NAMALWA (cell line): ENCODE measurements at regions not wholly inside any gene's neighbourhood (a gene's known extent, or its start where the extent isn't known, plus 50 kb on each side); places are given as distances from the start of the nearest gene placed in this dataset.

Source experiments
- DNase-seq: peaks from one replicate; pipeline ENCODE4 v3.0.0-alpha.2; 2015; ENCODE audit warnings: low spot score

- no peak for DNase-seq
Observed at GRCh38 chr2:150162241-150162942, 325.1 kb downstream of the RND3 start.

- no peak for DNase-seq
Observed at GRCh38 chr2:150160058-150160457, 327.4 kb downstream of the RND3 start.

GRCh38 chr2:150159300-150159699, 328.2 kb downstream of the RND3 start:
- DNase-seq, result no peak

- DNase-seq, result no peak
Observed at GRCh38 chr2:150156876-150157275, 330.6 kb downstream of the RND3 start.

- DNase-seq, result no peak
Observed at GRCh38 chr2:150156415-150156814, 331.1 kb downstream of the RND3 start.

GRCh38 chr2:150154308-150154797, 333.1 kb downstream of the RND3 start:
- DNase-seq, result no peak

GRCh38 chr2:150153646-150154307, 333.7 kb downstream of the RND3 start:
- no peak for DNase-seq

GRCh38 chr2:150152230-150152629, 335.2 kb downstream of the RND3 start:
- no peak for DNase-seq

- DNase-seq, result no peak
Observed at GRCh38 chr2:150150144-150150543, 337.3 kb downstream of the RND3 start.

- no peak for DNase-seq
Observed at GRCh38 chr2:150147889-150148683, 339.4 kb downstream of the RND3 start.

GRCh38 chr2:150146879-150147278, 340.6 kb downstream of the RND3 start:
- DNase-seq, result no peak

GRCh38 chr2:150145299-150145692, 342.2 kb downstream of the RND3 start:
- no peak for DNase-seq

GRCh38 chr2:150144546-150145298, 342.7 kb downstream of the RND3 start:
- no peak for DNase-seq

- no peak for DNase-seq
Observed at GRCh38 chr2:150143087-150143536, 344.4 kb downstream of the RND3 start.

- DNase-seq, result no peak
Observed at GRCh38 chr2:150142561-150142960, 344.9 kb downstream of the RND3 start.

- no peak for DNase-seq
Observed at GRCh38 chr2:150141226-150142001, 346.1 kb downstream of the RND3 start.

GRCh38 chr2:150140777-150141176, 346.7 kb downstream of the RND3 start:
- DNase-seq, result no peak

GRCh38 chr2:150138587-150138986, 348.9 kb downstream of the RND3 start:
- DNase-seq, result no peak

GRCh38 chr2:150137338-150138069, 350.0 kb downstream of the RND3 start:
- no peak for DNase-seq

- DNase-seq, result no peak
Observed at GRCh38 chr2:150136893-150137292, 350.6 kb downstream of the RND3 start.

- DNase-seq, result no peak
Observed at GRCh38 chr2:150136401-150136800, 351.1 kb downstream of the RND3 start.
